ENCODE measurements at regions not wholly inside any gene's neighbourhood (a gene's known extent, or its start where the extent isn't known, plus 50 kb on each side); places are given as distances from the start of the nearest gene placed in this dataset.

DNA sequence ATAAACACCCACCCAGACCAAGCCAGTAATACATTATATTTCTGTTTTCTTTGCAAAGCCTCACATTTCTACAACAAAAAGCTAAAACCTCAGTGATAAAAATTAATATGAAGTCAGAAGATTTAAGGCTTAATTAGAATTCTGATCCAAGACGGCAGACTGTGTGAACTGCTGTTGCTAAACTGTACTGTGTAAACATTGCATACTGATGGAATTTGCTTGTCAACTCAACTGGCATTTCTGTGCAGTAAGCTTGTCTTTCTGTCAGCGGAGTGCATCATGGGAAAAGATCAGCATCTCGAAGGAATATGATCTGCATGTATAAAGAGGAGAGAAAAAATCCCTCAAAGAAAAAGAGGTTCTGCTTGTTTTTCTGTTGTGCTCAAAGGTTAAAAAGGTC is 69.4 kb upstream of the SPANXB1 start:
- TF ChIP-seq ZNF224 (CRISPR knock-in tag; IDR thresholded peaks at IDR 0.05) (no peak), XRCC3 (IDR thresholded peaks at IDR 0.05) (no peak), SMAD4 (CRISPR knock-in tag; conservative IDR thresholded peaks at IDR 0.05) (no peak), ZNF766 (CRISPR knock-in tag; conservative IDR thresholded peaks at IDR 0.05) (no peak), ZBTB1 (CRISPR knock-in tag; IDR thresholded peaks at IDR 0.05; ENCODE audit: borderline replicate concordance, low read depth) (no peak)
- TF ChIP-seq, protein P1, sequence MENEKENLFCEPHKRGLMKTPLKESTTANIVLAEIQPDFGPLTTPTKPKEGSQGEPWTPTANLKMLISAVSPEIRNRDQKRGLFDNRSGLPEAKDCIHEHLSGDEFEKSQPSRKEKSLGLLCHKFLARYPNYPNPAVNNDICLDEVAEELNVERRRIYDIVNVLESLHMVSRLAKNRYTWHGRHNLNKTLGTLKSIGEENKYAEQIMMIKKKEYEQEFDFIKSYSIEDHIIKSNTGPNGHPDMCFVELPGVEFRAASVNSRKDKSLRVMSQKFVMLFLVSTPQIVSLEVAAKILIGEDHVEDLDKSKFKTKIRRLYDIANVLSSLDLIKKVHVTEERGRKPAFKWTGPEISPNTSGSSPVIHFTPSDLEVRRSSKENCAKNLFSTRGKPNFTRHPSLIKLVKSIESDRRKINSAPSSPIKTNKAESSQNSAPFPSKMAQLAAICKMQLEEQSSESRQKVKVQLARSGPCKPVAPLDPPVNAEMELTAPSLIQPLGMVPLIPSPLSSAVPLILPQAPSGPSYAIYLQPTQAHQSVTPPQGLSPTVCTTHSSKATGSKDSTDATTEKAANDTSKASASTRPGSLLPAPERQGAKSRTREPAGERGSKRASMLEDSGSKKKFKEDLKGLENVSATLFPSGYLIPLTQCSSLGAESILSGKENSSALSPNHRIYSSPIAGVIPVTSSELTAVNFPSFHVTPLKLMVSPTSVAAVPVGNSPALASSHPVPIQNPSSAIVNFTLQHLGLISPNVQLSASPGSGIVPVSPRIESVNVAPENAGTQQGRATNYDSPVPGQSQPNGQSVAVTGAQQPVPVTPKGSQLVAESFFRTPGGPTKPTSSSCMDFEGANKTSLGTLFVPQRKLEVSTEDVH (IDR thresholded peaks at IDR 0.05; ENCODE audit: low read depth, partially characterized antibody) = no peak
- 0% methylated on average over 3 of the region's 3 CpGs for WGBS (ENCODE audit: insufficient coverage, low coverage, missing lambda C conversion rate)
- ATAC-seq = no peak
- in situ Hi-C loops (cut with MboI) = no loop called here
- no peaks in the 10 kb centered on the region for H3K9me1 ChIP-seq (ENCODE audit: control insufficient read depth, insufficient read depth, low read length)
- H2AFZ ChIP-seq (ENCODE audit: low read depth, low read length) = no peak overlapping the region
- no peak overlapping the region for H3K9ac ChIP-seq (ENCODE audit: insufficient read depth in 1 of 2, low read depth in 2 of 2, low read length in 2 of 2)
- no peak overlapping the region for H3K27ac ChIP-seq (ENCODE audit: extremely low read depth, low read depth, low read length)
- H3K4me3 ChIP-seq = no peak overlapping the region
- no TSS peak for BruUV-seq (replicated peaks)
- FAIRE-seq = no peak
- no peaks in the 10 kb centered on the region for H4K20me1 ChIP-seq (replicated peaks; ENCODE audit: control insufficient read depth, insufficient read depth, low read length)
- no peak overlapping the region for H3K4me2 ChIP-seq (ENCODE audit: insufficient read depth, low read length)
- no peak for DNase-seq (ENCODE audit: extremely low read depth in 1 of 4, low spot score in 3 of 4)
- H3K36me3 ChIP-seq (ENCODE audit: control insufficient read depth, insufficient read depth, low read length) = no peaks in the 10 kb centered on the region
- intact Hi-C loops (cut with micrococcal nuclease) = no loop called here
- no peaks in the 10 kb centered on the region for H3K27me3 ChIP-seq (ENCODE audit: control insufficient read depth in 2 of 2, insufficient read depth in 2 of 2, low read length in 2 of 2)
- H3K79me2 ChIP-seq (ENCODE audit: control insufficient read depth, insufficient read depth, low read length) = no peaks in the 10 kb centered on the region
- CTCF ChIA-PET (ENCODE audit: low intra/inter-chr PET ratio) = no interaction called here
- no peaks in the 10 kb centered on the region for H3K4me1 ChIP-seq (replicated peaks in 1 of 2; ENCODE audit: control insufficient read depth in 2 of 2, insufficient read depth in 2 of 2, low read length in 2 of 2)
- H3K9me3 ChIP-seq (replicated peaks; ENCODE audit: control insufficient read depth, insufficient read depth, low read depth, low read length) = no peaks in the 10 kb centered on the region
- POLR2A ChIA-PET = no interaction called here

All from K562 (cell line).